HG03442 (cell line): ENCODE measurements at regions not wholly inside any gene's neighbourhood (a gene's known extent, or its start where the extent isn't known, plus 50 kb on each side); places are given as distances from the start of the nearest gene placed in this dataset.
"Not testable (repeated sequence)": the region's sequence is repeated elsewhere in the genome, so short reads cannot be mapped to it uniquely, and the experiment has no call there.

Experiments used
- ATAC-seq: cut with Tn5 transposase; IDR thresholded peaks from one replicate; pipeline ENCODE4 v1.9.1; 2021; ENCODE audit warnings: mild to moderate bottlenecking, moderate library complexity; ENCODE audit not compliant: unreplicated experiment

DNA sequence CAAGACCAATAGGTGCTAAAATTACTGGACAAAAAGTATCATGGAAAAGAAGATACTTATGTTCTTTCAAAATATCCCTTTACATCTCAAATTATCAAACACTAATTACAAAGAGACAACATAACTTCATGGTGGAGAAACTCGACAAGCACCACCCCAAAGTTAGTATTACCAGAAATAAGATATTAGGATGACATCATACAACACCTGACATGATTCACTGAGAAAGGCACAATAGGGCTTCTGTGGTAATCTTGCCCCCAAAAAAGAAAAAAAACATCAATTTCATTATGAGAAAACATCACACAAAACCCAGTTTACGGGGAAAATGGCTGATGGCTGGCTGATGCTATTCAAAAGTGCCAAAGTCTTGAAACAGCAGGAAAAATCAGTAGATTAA lies 1781.7 kb upstream of the PCDH10 start:
- no peak for ATAC-seq

DNA sequence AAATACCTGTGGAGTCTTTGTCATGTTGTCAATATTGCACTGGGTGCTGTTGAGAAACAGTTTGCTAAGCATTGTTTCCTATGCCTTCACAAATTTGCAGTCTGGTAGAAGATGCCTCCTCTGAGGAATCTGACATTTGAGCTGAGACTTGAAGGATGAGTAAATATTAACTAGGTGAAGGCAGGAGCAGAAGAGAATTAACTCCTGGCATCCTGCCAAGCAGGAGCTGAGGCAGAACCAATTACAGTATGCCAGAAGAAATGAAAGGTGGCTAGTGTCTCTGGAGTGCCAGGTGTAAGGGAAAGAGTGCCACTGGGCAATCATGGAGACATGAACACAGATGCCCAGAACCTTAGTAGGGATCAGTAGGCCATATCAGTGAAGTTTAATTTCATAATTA lies 1778.2 kb upstream of the PCDH10 start:
- no peak for ATAC-seq

GRCh38 chr4:131381055-131381454 lies 1768.0 kb upstream of the PCDH10 start:
- ATAC-seq, result no peak

GRCh38 chr4:131382839-131383238 lies 1766.3 kb upstream of the PCDH10 start:
- no peak for ATAC-seq

DNA sequence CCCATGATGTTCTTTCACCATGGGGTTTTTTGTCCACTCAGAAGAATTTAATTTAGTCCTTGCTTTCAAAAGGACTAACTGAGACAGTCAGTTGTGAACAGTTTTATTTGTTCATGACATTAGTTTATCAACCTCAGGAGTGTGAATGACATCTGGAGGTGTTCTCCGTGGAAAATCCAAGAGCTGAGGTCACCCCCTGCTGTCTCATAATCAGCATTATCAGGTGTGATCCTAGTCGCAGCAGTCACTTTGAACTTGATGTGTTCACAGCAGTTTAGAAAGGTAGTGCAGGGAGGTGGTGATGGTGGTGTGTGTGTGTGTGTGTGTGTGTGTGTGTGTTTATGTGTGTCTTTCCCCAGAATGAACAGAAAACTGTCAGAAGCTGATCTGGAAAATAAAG lies 1760.8 kb upstream of the PCDH10 start:
- ATAC-seq, result no peak

GRCh38 chr4:131408102-131408501 lies 1741.0 kb upstream of the PCDH10 start:
- no peak for ATAC-seq

- ATAC-seq, result no peak
Measured at GRCh38 chr4:131411393-131411792, 1737.7 kb upstream of the PCDH10 start.

DNA sequence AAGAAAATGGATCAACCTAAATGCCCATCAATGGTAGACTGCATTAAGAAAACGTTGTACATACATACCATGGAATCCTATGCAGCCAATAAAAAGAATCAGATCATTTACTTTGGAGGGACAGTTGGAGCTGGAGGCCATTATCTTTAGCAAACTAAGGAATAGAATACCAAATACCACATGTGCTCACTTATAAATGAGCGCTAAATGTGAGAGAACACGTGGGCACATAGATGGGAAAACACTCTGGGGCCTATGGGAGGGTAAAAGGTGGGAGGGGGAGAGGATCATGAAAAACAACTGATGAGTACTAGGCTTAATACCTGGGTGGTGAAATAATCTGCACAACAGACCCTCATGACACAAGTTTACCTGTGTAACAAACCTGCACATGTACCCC lies 1729.9 kb upstream of the PCDH10 start:
- no peak for ATAC-seq

- ATAC-seq, result peak; percentile 76
Measured at GRCh38 chr4:131426023-131426758, 1722.9 kb upstream of the PCDH10 start.

DNA sequence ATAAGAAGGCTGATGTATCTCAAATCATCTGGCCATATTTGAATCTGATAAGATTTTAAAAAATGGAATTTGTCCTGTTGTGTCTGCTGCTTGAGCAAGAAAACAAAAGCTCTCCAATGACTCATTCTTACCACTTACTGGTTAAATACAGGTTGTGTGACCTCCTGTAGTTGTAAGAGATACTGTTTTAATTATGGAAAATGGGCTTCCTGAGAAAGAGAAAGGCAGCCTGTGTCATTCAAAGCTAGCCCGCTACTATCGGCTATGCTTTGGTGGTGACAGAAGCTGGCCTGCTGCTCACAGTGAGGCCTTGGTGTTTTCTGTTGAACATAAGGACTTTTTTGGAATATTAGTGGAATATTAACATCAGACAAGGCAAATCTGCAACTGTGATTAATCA lies 1722.1 kb upstream of the PCDH10 start:
- peak; percentile 22 for ATAC-seq

DNA sequence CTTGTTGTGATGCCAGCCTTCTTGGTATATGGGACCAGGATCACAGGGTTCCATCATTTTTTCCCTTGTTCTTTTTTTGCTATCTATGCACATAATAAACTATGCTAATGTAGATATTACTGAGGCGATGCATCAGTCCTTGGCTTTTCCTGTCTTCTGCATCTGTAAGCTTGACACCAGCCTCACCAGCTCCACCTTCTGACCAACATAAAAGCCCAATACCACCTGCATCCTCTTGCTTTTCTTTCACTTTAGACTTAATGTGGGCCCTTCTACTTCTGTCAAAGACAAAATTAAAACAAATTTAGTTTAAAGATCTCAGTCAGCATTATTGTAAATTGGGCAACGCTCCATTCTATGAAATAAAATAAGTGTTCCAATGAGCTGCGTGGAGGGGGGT lies 1718.8 kb upstream of the PCDH10 start:
- no peak for ATAC-seq

GRCh38 chr4:131441004-131441688 lies 1707.9 kb upstream of the PCDH10 start:
- no peak for ATAC-seq

DNA sequence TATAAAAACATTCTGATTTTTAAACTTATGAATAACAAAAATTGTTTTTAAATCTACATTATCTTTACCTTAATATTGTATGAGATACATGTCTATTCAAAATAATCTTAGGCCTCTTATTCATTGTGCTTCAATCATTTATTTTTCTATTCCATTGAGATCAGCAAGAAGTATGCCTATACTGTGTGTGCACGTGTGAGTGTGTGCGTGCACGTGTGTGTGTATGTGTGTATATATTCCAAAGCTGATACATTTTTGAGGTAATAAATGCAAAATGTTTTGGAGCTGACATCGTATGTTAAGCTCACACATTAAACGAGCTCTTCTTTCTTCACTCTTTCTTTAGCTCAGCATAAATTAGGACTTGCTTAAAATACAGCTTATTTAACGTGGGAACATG lies 1701.2 kb upstream of the PCDH10 start:
- ATAC-seq, result no peak

- ATAC-seq, result no peak
Measured at GRCh38 chr4:131450572-131451209, 1698.4 kb upstream of the PCDH10 start.

- peak; percentile 58 for ATAC-seq
Measured at GRCh38 chr4:131459430-131460101, 1689.5 kb upstream of the PCDH10 start.

GRCh38 chr4:131470360-131470759 lies 1678.7 kb upstream of the PCDH10 start:
- no peak for ATAC-seq

DNA sequence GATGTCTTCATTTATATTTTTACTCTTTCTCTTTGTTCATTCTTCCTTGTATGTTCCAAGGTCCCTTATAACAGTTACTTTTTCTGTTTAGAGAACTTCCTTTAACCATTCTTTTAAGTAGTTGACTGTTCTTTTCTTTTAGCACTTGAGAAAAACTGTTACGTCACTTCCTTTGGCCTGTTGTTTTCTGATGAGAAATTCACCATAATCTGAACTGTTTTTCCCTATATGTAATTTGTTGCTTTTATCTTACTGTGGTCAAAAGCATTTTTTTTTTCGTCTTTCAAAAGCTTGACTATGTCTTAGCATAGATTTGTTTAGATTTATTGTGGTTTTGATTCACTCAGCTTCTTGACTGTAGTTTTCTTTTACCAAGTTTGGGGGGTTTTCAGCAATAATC lies 1660.3 kb upstream of the PCDH10 start:
- ATAC-seq, result no peak

DNA sequence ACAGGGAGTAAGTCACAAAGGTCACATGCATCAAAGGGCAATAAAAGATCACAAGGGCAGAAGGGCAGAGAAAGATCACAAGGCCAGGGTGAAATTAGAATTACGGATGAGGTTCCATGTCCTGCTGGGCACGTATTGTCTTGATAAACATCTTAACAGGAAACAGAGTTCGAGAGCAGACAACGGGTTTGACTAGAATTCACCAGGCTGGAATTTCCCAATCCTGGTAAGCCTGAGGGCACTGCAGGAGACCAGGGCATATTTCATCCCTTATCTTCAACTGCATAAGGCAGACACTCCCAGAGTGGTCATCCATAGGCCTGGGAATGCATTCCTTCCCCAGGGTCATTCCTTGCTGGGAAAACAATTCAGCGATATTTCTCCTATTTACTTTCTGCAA lies 1652.9 kb upstream of the PCDH10 start:
- not testable (repeated sequence) for ATAC-seq

- ATAC-seq, result no peak
Measured at GRCh38 chr4:131499141-131499873, 1649.8 kb upstream of the PCDH10 start.

GRCh38 chr4:131509521-131509920 lies 1639.6 kb upstream of the PCDH10 start:
- ATAC-seq, result no peak

- no peak for ATAC-seq
Measured at GRCh38 chr4:131526686-131527085, 1622.4 kb upstream of the PCDH10 start.
